ENCODE measurements at regions not wholly inside any gene's neighbourhood (a gene's known extent, or its start where the extent isn't known, plus 50 kb on each side); places are given as distances from the start of the nearest gene placed in this dataset.

DNA sequence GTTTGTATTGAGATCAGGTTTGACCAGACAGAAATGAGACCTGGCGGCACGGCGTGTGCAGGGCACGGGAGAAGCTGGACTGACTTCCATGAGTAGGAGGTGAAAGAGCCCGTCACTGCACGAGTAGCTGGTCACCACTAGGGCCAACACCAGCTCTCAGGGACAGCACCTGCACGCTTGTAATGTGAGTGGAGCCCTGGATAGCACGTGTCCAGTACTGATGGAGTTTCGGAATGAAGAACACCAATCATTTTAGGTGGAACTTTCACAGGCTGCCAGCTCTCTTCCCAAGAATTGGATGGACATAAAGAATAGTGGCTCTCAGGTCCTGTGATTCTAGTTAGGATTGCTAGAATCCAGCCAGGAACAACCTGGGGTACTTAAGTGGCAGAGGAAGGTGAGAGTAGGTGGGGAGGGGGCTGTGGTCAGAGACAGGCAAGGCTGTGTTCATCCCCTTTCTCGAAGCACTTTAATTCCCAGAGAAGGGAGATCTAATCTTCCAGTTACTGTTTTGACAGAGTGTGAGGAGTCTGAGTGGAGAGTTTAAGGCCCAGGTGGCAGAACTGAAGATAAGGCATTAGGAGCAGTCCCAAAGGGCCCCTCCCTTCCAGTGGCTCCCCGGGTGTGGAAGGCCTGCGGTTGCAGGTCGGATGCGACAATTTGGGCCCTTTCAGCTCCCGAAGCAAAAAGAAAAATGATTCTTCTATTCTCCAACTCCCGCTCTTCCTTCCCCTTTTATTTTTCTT is 314.8 kb downstream of the QKI start (continued):
- TF ChIP-seq MXD1 (CRISPR knock-in tag; IDR thresholded peaks at IDR 0.05; ENCODE audit: borderline replicate concordance, poor library complexity, severe bottlenecking) (no peak), ZC3H4 (CRISPR knock-in tag; IDR thresholded peaks at IDR 0.05; ENCODE audit: borderline replicate concordance) (no peak), ZNF79 (CRISPR knock-in tag; IDR thresholded peaks at IDR 0.05; ENCODE audit: low read depth) (no peak), POLR2AphosphoS5 (IDR thresholded peaks at IDR 0.05; ENCODE audit: control insufficient read depth, insufficient read depth, low read depth, low read length) (no peak), RCOR1 (IDR thresholded peaks at IDR 0.05; ENCODE audit: borderline replicate concordance in 1 of 2, low read depth in 2 of 2, low read length in 2 of 2) (no peak), ETV6 (IDR thresholded peaks at IDR 0.05; ENCODE audit: borderline replicate concordance in 1 of 2, low read depth in 2 of 2, low read length in 1 of 2) (no peak), ETV6 (CRISPR knock-in tag; IDR thresholded peaks at IDR 0.05; ENCODE audit: borderline replicate concordance) (no peak), MGA (IDR thresholded peaks at IDR 0.05) (no peak), ATF7 (IDR thresholded peaks at IDR 0.05) (no peak), FOXM1 (IDR thresholded peaks at IDR 0.05; ENCODE audit: low read depth) (no peak), FOXM1 (CRISPR knock-in tag; IDR thresholded peaks at IDR 0.05; ENCODE audit: low read depth) (no peak), EP300 (IDR thresholded peaks at IDR 0.05; ENCODE audit: low read length) (0 out of 2 replicates have a peak, but pooled peaks have one; percentile 11), POLR2AphosphoS2 (IDR thresholded peaks at IDR 0.05; ENCODE audit: low read length) (no peak)
- TF ChIP-seq, protein P1, sequence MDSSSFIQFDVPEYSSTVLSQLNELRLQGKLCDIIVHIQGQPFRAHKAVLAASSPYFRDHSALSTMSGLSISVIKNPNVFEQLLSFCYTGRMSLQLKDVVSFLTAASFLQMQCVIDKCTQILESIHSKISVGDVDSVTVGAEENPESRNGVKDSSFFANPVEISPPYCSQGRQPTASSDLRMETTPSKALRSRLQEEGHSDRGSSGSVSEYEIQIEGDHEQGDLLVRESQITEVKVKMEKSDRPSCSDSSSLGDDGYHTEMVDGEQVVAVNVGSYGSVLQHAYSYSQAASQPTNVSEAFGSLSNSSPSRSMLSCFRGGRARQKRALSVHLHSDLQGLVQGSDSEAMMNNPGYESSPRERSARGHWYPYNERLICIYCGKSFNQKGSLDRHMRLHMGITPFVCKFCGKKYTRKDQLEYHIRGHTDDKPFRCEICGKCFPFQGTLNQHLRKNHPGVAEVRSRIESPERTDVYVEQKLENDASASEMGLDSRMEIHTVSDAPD (CRISPR knock-in tag; IDR thresholded peaks at IDR 0.05): no peak

All from K562 (cell line).